ENCODE measurements at regions not wholly inside any gene's neighbourhood (a gene's known extent, or its start where the extent isn't known, plus 50 kb on each side); places are given as distances from the start of the nearest gene placed in this dataset.

- no peak overlapping the region for H3K4me2 ChIP-seq
- POLR2A ChIA-PET, result no interaction called here
- whole genome bisulfite sequencing (ENCODE audit: missing lambda C conversion rate), result 73% methylated on average over 1 of the region's 1 CpG
Measured at GRCh38 chr6:95923518-95923917, 92.3 kb upstream of the FUT9 start.

DNA sequence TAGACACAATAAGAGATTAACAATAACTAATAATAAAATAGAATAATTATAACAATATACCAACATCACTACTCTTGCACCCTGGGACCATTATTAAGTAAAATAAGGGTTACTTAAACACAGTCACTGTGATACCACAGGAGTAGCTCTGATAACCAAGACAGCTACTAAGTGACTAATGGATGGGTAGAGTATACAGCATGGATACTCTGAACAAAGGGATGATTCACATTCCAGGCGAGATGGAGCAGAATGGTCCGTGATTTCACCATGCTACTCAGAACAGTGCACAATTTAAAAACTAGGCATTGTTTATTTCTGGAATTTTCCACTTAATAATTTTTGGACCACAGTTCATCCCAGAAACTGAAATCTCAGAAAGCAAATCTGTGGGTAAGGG lies 80.0 kb upstream of the FUT9 start:
- POLR2A ChIA-PET, result no interaction called here
- Histone ChIP-seq H3K27ac (no peak overlapping the region), H3K4me2 (no peak overlapping the region), H3K4me1 (no peaks in the 10 kb centered on the region), H3K4me3 (no peak overlapping the region), H3K9me3 (no peaks in the 10 kb centered on the region)
- DNase-seq (ENCODE audit: low read depth in 1 of 2, low spot score in 1 of 2), result no peak
- ATAC-seq, result no peak
- 3% methylated on average over 2 of the region's 2 CpGs for WGBS (ENCODE audit: missing lambda C conversion rate)
- FAIRE-seq, result no peak
- CTCF ChIA-PET, result no interaction called here
- no peak for TF ChIP-seq CHD2 (IDR thresholded peaks at IDR 0.05; ENCODE audit: low read length, partially characterized antibody)
- no peak for TF ChIP-seq NPAS2 (CRISPR knock-in tag; IDR thresholded peaks at IDR 0.05; ENCODE audit: borderline replicate concordance)
- TF ChIP-seq ELK1 (IDR thresholded peaks at IDR 0.05; ENCODE audit: low read depth, low read length), result no peak
- no peak for TF ChIP-seq RFX5 (IDR thresholded peaks at IDR 0.05)
- no peak for TF ChIP-seq TFCP2L1 (CRISPR knock-in tag; IDR thresholded peaks at IDR 0.05)
- no peak for TF ChIP-seq CHD4 (IDR thresholded peaks at IDR 0.05; ENCODE audit: borderline replicate concordance)
- no peak for TF ChIP-seq HES2 (IDR thresholded peaks at IDR 0.05)
- no peak for TF ChIP-seq KDM1A (IDR thresholded peaks at IDR 0.05; ENCODE audit: low read depth)
- TF ChIP-seq PHF8 (IDR thresholded peaks at IDR 0.05; ENCODE audit: borderline replicate concordance, low read depth), result no peak
- no peak for TF ChIP-seq KDM5A (IDR thresholded peaks at IDR 0.05)

More at GRCh38 chr6:95923518-95923917, 92.3 kb upstream of the FUT9 start:
- ATAC-seq, result peak in 1 of 2 experiments; percentile 48; a peak in 1 of 6 replicates
- no peaks in the 10 kb centered on the region for H3K9me3 ChIP-seq
- no peak overlapping the region for H3K27ac ChIP-seq
- no peak for TF ChIP-seq FOSL2 (IDR thresholded peaks at IDR 0.05)
- no peak for TF ChIP-seq FOSL2 (CRISPR knock-in tag; IDR thresholded peaks at IDR 0.05)
- peak in 1 of 2 experiments; percentile 24; a peak in 1 of 5 replicates for TF ChIP-seq RAD21 (conservative IDR thresholded peaks at IDR 0.05 in 1 of 2, IDR thresholded peaks at IDR 0.05 in 1 of 2)
- no peak for FAIRE-seq
- no peaks in the 10 kb centered on the region for H3K4me1 ChIP-seq
- DNase-seq (ENCODE audit: low read depth in 1 of 2, low spot score in 1 of 2), result peak in 1 of 2 experiments; percentile 0
- CTCF ChIA-PET, result no interaction called here
- H3K4me3 ChIP-seq, result no peak overlapping the region

- 0% methylated on average over 2 of the region's 2 CpGs for whole genome bisulfite sequencing (ENCODE audit: missing lambda C conversion rate)
- no peaks in the 10 kb centered on the region for H3K9me3 ChIP-seq
- DNase-seq (ENCODE audit: low read depth in 1 of 2, low spot score in 1 of 2), result no peak
Measured at GRCh38 chr6:95946906-95947305, 68.9 kb upstream of the FUT9 start.

More at GRCh38 chr6:95946906-95947305, 68.9 kb upstream of the FUT9 start:
- no peak for TF ChIP-seq BCL3 (IDR thresholded peaks at IDR 0.05)
- no peak for TF ChIP-seq GATA3 (IDR thresholded peaks at IDR 0.05; ENCODE audit: borderline replicate concordance)
- no peak for TF ChIP-seq ZSCAN20 (CRISPR knock-in tag; IDR thresholded peaks at IDR 0.05)
- no peak for TF ChIP-seq FOXS1 (CRISPR knock-in tag; IDR thresholded peaks at IDR 0.05)
- TF ChIP-seq HOXA7 (CRISPR knock-in tag; IDR thresholded peaks at IDR 0.05), result no peak
- no peak for TF ChIP-seq RAD21 (conservative IDR thresholded peaks at IDR 0.05 in 1 of 2, IDR thresholded peaks at IDR 0.05 in 1 of 2)
- no peak for TF ChIP-seq HOXB13 (CRISPR knock-in tag; IDR thresholded peaks at IDR 0.05; ENCODE audit: low read depth)
- no peak for TF ChIP-seq HOXB5 (CRISPR knock-in tag; IDR thresholded peaks at IDR 0.05)
- no peak for TF ChIP-seq FOSL2 (IDR thresholded peaks at IDR 0.05)
- no peak for TF ChIP-seq FOSL2 (CRISPR knock-in tag; IDR thresholded peaks at IDR 0.05)
- no peak for TF ChIP-seq ATOH8 (CRISPR knock-in tag; IDR thresholded peaks at IDR 0.05; ENCODE audit: low read depth)
- no peak for TF ChIP-seq JUNB (IDR thresholded peaks at IDR 0.05)
- TF ChIP-seq RFX5 (IDR thresholded peaks at IDR 0.05), result no peak
- TF ChIP-seq E2F6 (IDR thresholded peaks at IDR 0.05; ENCODE audit: borderline replicate concordance, low read depth), result no peak
- no peak for TF ChIP-seq KDM1A (IDR thresholded peaks at IDR 0.05; ENCODE audit: low read depth)
- no peak for TF ChIP-seq TP53 (CRISPR knock-in tag; IDR thresholded peaks at IDR 0.05)
- no peak for TF ChIP-seq PHF8 (IDR thresholded peaks at IDR 0.05; ENCODE audit: borderline replicate concordance, low read depth)
- TF ChIP-seq CBX8 (IDR thresholded peaks at IDR 0.05), result no peak
- no peak for TF ChIP-seq POLR2AphosphoS2 (conservative IDR thresholded peaks at IDR 0.05; ENCODE audit: low read length)
- TF ChIP-seq MYC (IDR thresholded peaks at IDR 0.05; ENCODE audit: borderline replicate concordance, low read length), result no peak
- TF ChIP-seq POLR2A (IDR thresholded peaks at IDR 0.05; ENCODE audit: low read length), result no peak
- ChIA-PET POLR2A (no interaction called here), CTCF (no interaction called here)
- no peak for ATAC-seq
- no peak for FAIRE-seq
- H3K4me2 ChIP-seq, result no peak overlapping the region
- H3K4me3 ChIP-seq, result no peak overlapping the region
- no peak overlapping the region for H3K27ac ChIP-seq
- no peaks in the 10 kb centered on the region for H3K4me1 ChIP-seq

Data from A549 (cell line).